ENCODE measurements at regions not wholly inside any gene's neighbourhood (a gene's known extent, or its start where the extent isn't known, plus 50 kb on each side); places are given as distances from the start of the nearest gene placed in this dataset.
"Not testable (repeated sequence)": the region's sequence is repeated elsewhere in the genome, so short reads cannot be mapped to it uniquely, and the experiment has no call there.

DNA sequence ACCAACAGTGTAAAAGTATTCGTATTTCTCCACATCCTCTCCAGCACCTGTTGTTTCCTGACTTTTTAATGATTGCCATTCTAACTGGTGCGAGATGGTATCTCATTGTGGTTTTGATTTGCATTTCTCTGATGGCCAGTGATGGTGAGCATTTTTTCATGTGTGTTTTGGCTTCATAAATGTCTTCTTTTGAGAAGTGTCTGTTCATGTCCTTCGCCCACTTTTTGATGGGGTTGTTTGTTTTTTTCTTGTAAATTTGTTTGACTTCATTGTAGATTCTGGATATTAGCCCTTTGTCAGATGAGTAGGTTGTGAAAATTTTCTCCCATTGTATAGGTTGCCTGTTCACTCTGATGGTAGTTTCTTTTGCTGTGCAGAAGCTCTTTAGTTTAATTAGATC is 86.9 kb downstream of the CCDC74A start:
- TF ChIP-seq, protein P1, sequence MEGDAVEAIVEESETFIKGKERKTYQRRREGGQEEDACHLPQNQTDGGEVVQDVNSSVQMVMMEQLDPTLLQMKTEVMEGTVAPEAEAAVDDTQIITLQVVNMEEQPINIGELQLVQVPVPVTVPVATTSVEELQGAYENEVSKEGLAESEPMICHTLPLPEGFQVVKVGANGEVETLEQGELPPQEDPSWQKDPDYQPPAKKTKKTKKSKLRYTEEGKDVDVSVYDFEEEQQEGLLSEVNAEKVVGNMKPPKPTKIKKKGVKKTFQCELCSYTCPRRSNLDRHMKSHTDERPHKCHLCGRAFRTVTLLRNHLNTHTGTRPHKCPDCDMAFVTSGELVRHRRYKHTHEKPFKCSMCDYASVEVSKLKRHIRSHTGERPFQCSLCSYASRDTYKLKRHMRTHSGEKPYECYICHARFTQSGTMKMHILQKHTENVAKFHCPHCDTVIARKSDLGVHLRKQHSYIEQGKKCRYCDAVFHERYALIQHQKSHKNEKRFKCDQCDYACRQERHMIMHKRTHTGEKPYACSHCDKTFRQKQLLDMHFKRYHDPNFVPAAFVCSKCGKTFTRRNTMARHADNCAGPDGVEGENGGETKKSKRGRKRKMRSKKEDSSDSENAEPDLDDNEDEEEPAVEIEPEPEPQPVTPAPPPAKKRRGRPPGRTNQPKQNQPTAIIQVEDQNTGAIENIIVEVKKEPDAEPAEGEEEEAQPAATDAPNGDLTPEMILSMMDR (IDR thresholded peaks at IDR 0.05 in 8 of 11, conservative IDR thresholded peaks at IDR 0.05 in 3 of 11), result not testable (repeated sequence)
- not testable (repeated sequence) for TF ChIP-seq POLR2A, POLR2AphosphoS5 (IDR thresholded peaks at IDR 0.05)
